Duodenal mucosa (tissue), 2 donors: ENCODE measurements at regions not wholly inside any gene's neighbourhood (a gene's known extent, or its start where the extent isn't known, plus 50 kb on each side); places are given as distances from the start of the nearest gene placed in this dataset.
"Not testable (repeated sequence)": the region's sequence is repeated elsewhere in the genome, so short reads cannot be mapped to it uniquely, and the experiment has no call there.

Experiments
- H3K27ac ChIP-seq: one replicate; pipeline ENCODE4 v1.7.0; 2013; ENCODE audit warnings: low read depth, low read length
- H3K27me3 ChIP-seq, 2 donors: one replicate each; pipeline ENCODE4 v1.7.0; 2013; ENCODE audit warnings: low read length in 2 of 2, control low read depth in 1 of 2; ENCODE audit not compliant: insufficient read depth in 2 of 2, control insufficient read depth in 1 of 2
- H3K36me3 ChIP-seq, 2 donors: one replicate each; pipeline ENCODE4 v1.7.0; 2013; ENCODE audit warnings: low read length in 2 of 2, control low read depth in 1 of 2; ENCODE audit not compliant: insufficient read depth in 2 of 2, control insufficient read depth in 1 of 2
- H3K4me1 ChIP-seq, 2 donors: one replicate each; pipeline ENCODE4 v1.7.0; 2013; ENCODE audit warnings: low read length in 2 of 2, control low read depth in 1 of 2; ENCODE audit not compliant: insufficient read depth in 2 of 2, control insufficient read depth in 1 of 2
- H3K4me3 ChIP-seq, 2 donors: one replicate each; pipeline ENCODE4 v1.7.0; 2013; ENCODE audit warnings: low read length in 2 of 2, low read depth in 1 of 2
- H3K9ac ChIP-seq, 2 donors: one replicate each; pipeline ENCODE4 v1.7.0; 2013; ENCODE audit warnings: low read length in 2 of 2, low read depth in 1 of 2
- H3K9me3 ChIP-seq, 2 donors: one replicate each; pipeline ENCODE4 v1.7.0; 2013; ENCODE audit warnings: low read length in 2 of 2, control low read depth in 1 of 2; ENCODE audit not compliant: control insufficient read depth in 1 of 2

- H3K36me3 ChIP-seq, H3K4me1 ChIP-seq, H3K27me3 ChIP-seq, H3K9me3 ChIP-seq, H3K9ac ChIP-seq, H3K4me3 ChIP-seq, H3K27ac ChIP-seq: not testable (repeated sequence)
Observed at GRCh38 chr15:101876031-101876430, 64.0 kb downstream of the OR4F15 start.

GRCh38 chr15:101877649-101878048, 65.6 kb downstream of the OR4F15 start:
- H3K9me3 ChIP-seq, H3K4me3 ChIP-seq, H3K27ac ChIP-seq, H3K9ac ChIP-seq, H3K36me3 ChIP-seq, H3K4me1 ChIP-seq, H3K27me3 ChIP-seq: not testable (repeated sequence)

- H3K36me3 ChIP-seq = not testable (repeated sequence)
Observed at GRCh38 chr15:101912349-101913287, 100.6 kb downstream of the OR4F15 start.

GRCh38 chr15:101924554-101924953, 112.6 kb downstream of the OR4F15 start:
- not testable (repeated sequence) for H3K9ac ChIP-seq, H3K4me3 ChIP-seq, H3K36me3 ChIP-seq, H3K27me3 ChIP-seq, H3K9me3 ChIP-seq, H3K4me1 ChIP-seq, H3K27ac ChIP-seq

More at GRCh38 chr15:101912349-101913287, 100.6 kb downstream of the OR4F15 start:
- H3K9ac ChIP-seq, H3K27me3 ChIP-seq, H3K4me3 ChIP-seq, H3K27ac ChIP-seq, H3K4me1 ChIP-seq, H3K9me3 ChIP-seq: not testable (repeated sequence)

GRCh38 chr15:101934506-101934905, 122.5 kb downstream of the OR4F15 start:
- not testable (repeated sequence) for H3K4me3 ChIP-seq, H3K36me3 ChIP-seq, H3K27ac ChIP-seq, H3K27me3 ChIP-seq, H3K9ac ChIP-seq, H3K4me1 ChIP-seq, H3K9me3 ChIP-seq

- H3K36me3 ChIP-seq, H3K9me3 ChIP-seq, H3K9ac ChIP-seq, H3K27ac ChIP-seq, H3K4me1 ChIP-seq, H3K27me3 ChIP-seq, H3K4me3 ChIP-seq: not testable (repeated sequence)
Observed at GRCh38 chr15:101937362-101937761, 125.4 kb downstream of the OR4F15 start.

GRCh38 chr15:101938555-101938954, 126.6 kb downstream of the OR4F15 start:
- H3K4me3 ChIP-seq, H3K9ac ChIP-seq, H3K27me3 ChIP-seq, H3K36me3 ChIP-seq, H3K27ac ChIP-seq, H3K4me1 ChIP-seq, H3K9me3 ChIP-seq: not testable (repeated sequence)

GRCh38 chr15:101945896-101946295, 133.9 kb downstream of the OR4F15 start:
- H3K36me3 ChIP-seq, H3K9me3 ChIP-seq, H3K27me3 ChIP-seq, H3K27ac ChIP-seq, H3K4me3 ChIP-seq, H3K4me1 ChIP-seq, H3K9ac ChIP-seq: not testable (repeated sequence)

- not testable (repeated sequence) for H3K9me3 ChIP-seq, H3K9ac ChIP-seq, H3K27me3 ChIP-seq, H3K27ac ChIP-seq, H3K4me1 ChIP-seq, H3K36me3 ChIP-seq, H3K4me3 ChIP-seq
Observed at GRCh38 chr15:101948491-101949010, 136.5 kb downstream of the OR4F15 start.

- not testable (repeated sequence) for H3K4me1 ChIP-seq, H3K27me3 ChIP-seq, H3K27ac ChIP-seq, H3K36me3 ChIP-seq, H3K9ac ChIP-seq, H3K9me3 ChIP-seq, H3K4me3 ChIP-seq
Observed at GRCh38 chr15:101949380-101950065, 137.5 kb downstream of the OR4F15 start.
